Lung (tissue), 11 donors: ENCODE measurements at regions not wholly inside any gene's neighbourhood (a gene's known extent, or its start where the extent isn't known, plus 50 kb on each side); places are given as distances from the start of the nearest gene placed in this dataset.

Source experiments
- ATAC-seq: fragments of 200-7000 bp; cut with Tn5 transposase; one replicate; pipeline ENCODE4 v1.9.1; 2020; ENCODE audit warnings: moderate number of reproducible peaks; ENCODE audit not compliant: insufficient read depth, low FRiP score
- DNase-seq, 3 donors: peaks; one replicate each; pipeline ENCODE4 v3.0.0-alpha.2; 2013 to 2017
- H3K27ac ChIP-seq, 2 donors: one replicate each; pipeline ENCODE4 v1.5.1; 2013; ENCODE audit warnings: mild to moderate bottlenecking in 2 of 2, moderate library complexity in 2 of 2, control low read depth in 1 of 2, inconsistent platforms in 1 of 2, low read depth in 1 of 2, low read length in 1 of 2
- H3K27me3 ChIP-seq, 3 donors: one replicate each; pipeline ENCODE4 v1.5.1; 2013; ENCODE audit warnings: low read length in 2 of 3; ENCODE audit not compliant: control insufficient read depth in 3 of 3, insufficient read depth in 3 of 3
- H3K36me3 ChIP-seq, 4 donors: one replicate each; pipeline ENCODE4 v1.5.1; 2013; ENCODE audit warnings: low read length in 4 of 4, mild to moderate bottlenecking in 1 of 4, moderate library complexity in 1 of 4; ENCODE audit not compliant: control insufficient read depth in 4 of 4, insufficient read depth in 4 of 4
- H3K4me1 ChIP-seq, 5 donors: one replicate each; pipeline ENCODE4 v1.5.1; 2013; ENCODE audit warnings: low read length in 5 of 5, mild to moderate bottlenecking in 2 of 5, moderate library complexity in 1 of 5; ENCODE audit not compliant: control insufficient read depth in 5 of 5, insufficient read depth in 5 of 5
- H3K4me3 ChIP-seq: one replicate; pipeline ENCODE4 v1.5.1; 2013; ENCODE audit warnings: mild to moderate bottlenecking, control low read depth, moderate library complexity
- H3K9ac ChIP-seq, 2 donors: one replicate each; pipeline ENCODE4 v1.5.1; 2013; ENCODE audit warnings: low read length in 2 of 2, control low read depth in 1 of 2; ENCODE audit not compliant: insufficient read depth in 1 of 2
- H3K9me3 ChIP-seq, 4 donors: one replicate each; pipeline ENCODE4 v1.5.1; 2013; ENCODE audit warnings: low read length in 3 of 4, mild to moderate bottlenecking in 1 of 4, moderate library complexity in 1 of 4; ENCODE audit not compliant: control insufficient read depth in 4 of 4, insufficient read depth in 3 of 4
- CTCF ChIP-seq: IDR thresholded peaks from 2 replicates; pipeline ENCODE4 v1.5.1; 2012; ENCODE audit warnings: mild to moderate bottlenecking; ENCODE audit errors: control extremely low read depth, extremely low read depth
- WGBS, 2 donors: extraction: QIAGEN DNeasy Blood & Tissue Kit; methylation state at CpG; one replicate each; pipeline ENCODE4 v1.1.7; 2013; 5-methylcytosine and 5-hydroxymethylcytosine counted together
- donor health status: control.
- donor health status: control.
- donor health status: Bipolar disorder and iron deficiency.
- donor health status: healthy.
- donor health status: DM: yes; HTN: yes; CAD: no.

- Histone ChIP-seq H3K9me3 (peaks cover 0 to 9% (median 4%) of the 10 kb centered on the region in 4 donors), H3K4me1 (no peaks in the 10 kb centered on the region), H3K4me3 (no peak overlapping the region), H3K27ac (no peak overlapping the region), H3K9ac (no peak overlapping the region), H3K27me3 (no peaks in the 10 kb centered on the region), H3K36me3 (no peaks in the 10 kb centered on the region)
- no peak for DNase-seq
- ATAC-seq: no peak
- WGBS, 2 donors: 84 to 85% methylated on average over 19 of the region's 19 CpGs
- TF ChIP-seq CTCF: no peak
These were observed 1046.9 kb downstream of the BRD1 start for GRCh38 chr22:48780597-48781277.

- DNase-seq: no peak
- WGBS, 2 donors: 87 to 88% methylated on average over 29 of the region's 29 CpGs
These were observed 1047.7 kb downstream of the BRD1 start for GRCh38 chr22:48779661-48780596.

GRCh38 chr22:48779211-48779643 is 1048.4 kb downstream of the BRD1 start:
- H3K36me3 ChIP-seq: no peaks in the 10 kb centered on the region
- ATAC-seq (no peak), DNase-seq (no peak)
- WGBS, 2 donors: 93 to 95% methylated on average over 24 of the region's 24 CpGs
- H3K27me3 ChIP-seq: no peaks in the 10 kb centered on the region
- no peaks in the 10 kb centered on the region for H3K4me1 ChIP-seq
- H3K27ac ChIP-seq: no peak overlapping the region
- H3K4me3 ChIP-seq: no peak overlapping the region
- no peak for TF ChIP-seq CTCF
- H3K9ac ChIP-seq: no peak overlapping the region
- H3K9me3 ChIP-seq: peaks cover 0 to 9% (median 4%) of the 10 kb centered on the region in 4 donors

More at GRCh38 chr22:48779661-48780596, 1047.7 kb downstream of the BRD1 start:
- Histone ChIP-seq H3K9ac (no peak overlapping the region), H3K4me3 (no peak overlapping the region), H3K9me3 (peaks cover 0 to 9% (median 4%) of the 10 kb centered on the region in 4 donors), H3K4me1 (no peaks in the 10 kb centered on the region), H3K27me3 (no peaks in the 10 kb centered on the region), H3K27ac (no peak overlapping the region), H3K36me3 (no peaks in the 10 kb centered on the region)
- ATAC-seq: no peak
- no peak for TF ChIP-seq CTCF
